NCI-H2171 (cell line): ENCODE measurements at regions not wholly inside any gene's neighbourhood (a gene's known extent, or its start where the extent isn't known, plus 50 kb on each side); places are given as distances from the start of the nearest gene placed in this dataset.

ENCODE experiments used
- DNase-seq: peaks from one replicate; lab custom pipeline; 2025; lab: John Stamatoyannopoulos, UW

GRCh38 chr22:27540656-27541396 lies 260.7 kb downstream of the MN1 start:
- no peak for DNase-seq

- DNase-seq = no peak
Observed at GRCh38 chr22:27541836-27542235, 259.7 kb downstream of the MN1 start.

GRCh38 chr22:27542602-27543001 lies 259.0 kb downstream of the MN1 start:
- no peak for DNase-seq

GRCh38 chr22:27543460-27543859 lies 258.1 kb downstream of the MN1 start:
- no peak for DNase-seq

- no peak for DNase-seq
Observed at GRCh38 chr22:27545085-27545484, 256.5 kb downstream of the MN1 start.

- no peak for DNase-seq
Observed at GRCh38 chr22:27546157-27546935, 255.2 kb downstream of the MN1 start.

GRCh38 chr22:27551402-27551801 lies 250.2 kb downstream of the MN1 start:
- DNase-seq = no peak

GRCh38 chr22:27552176-27552575 lies 249.4 kb downstream of the MN1 start:
- no peak for DNase-seq

GRCh38 chr22:27552863-27553262 lies 248.7 kb downstream of the MN1 start:
- DNase-seq = no peak

- no peak for DNase-seq
Observed at GRCh38 chr22:27554106-27554811, 247.3 kb downstream of the MN1 start.

- no peak for DNase-seq
Observed at GRCh38 chr22:27554841-27555456, 246.6 kb downstream of the MN1 start.

GRCh38 chr22:27556371-27556770 lies 245.2 kb downstream of the MN1 start:
- no peak for DNase-seq

- DNase-seq = no peak
Observed at GRCh38 chr22:27557286-27558008, 244.1 kb downstream of the MN1 start.

- DNase-seq = no peak
Observed at GRCh38 chr22:27558658-27559371, 242.7 kb downstream of the MN1 start.

GRCh38 chr22:27560781-27561180 lies 240.8 kb downstream of the MN1 start:
- DNase-seq = no peak

- no peak for DNase-seq
Observed at GRCh38 chr22:27561286-27561904, 240.2 kb downstream of the MN1 start.

- DNase-seq = no peak
Observed at GRCh38 chr22:27564806-27565205, 236.8 kb downstream of the MN1 start.

GRCh38 chr22:27566602-27567001 lies 235.0 kb downstream of the MN1 start:
- no peak for DNase-seq

- DNase-seq = no peak
Observed at GRCh38 chr22:27568265-27568664, 233.3 kb downstream of the MN1 start.

- no peak for DNase-seq
Observed at GRCh38 chr22:27571463-27572277, 229.9 kb downstream of the MN1 start.
